A673 (cell line): ENCODE measurements at regions not wholly inside any gene's neighbourhood (a gene's known extent, or its start where the extent isn't known, plus 50 kb on each side); places are given as distances from the start of the nearest gene placed in this dataset.
"Not testable (repeated sequence)": the region's sequence is repeated elsewhere in the genome, so short reads cannot be mapped to it uniquely, and the experiment has no call there.

Experiments
- BruUV-seq: library from RNA; stranded (reverse); fragments of 400-500 nt; replicated peaks from 2 replicates; lab custom pipeline; 2021; lab: Mats Ljungman, UMichigan
- CTCF ChIA-PET: fragments of 300-600 bp; sonication (Branson Sonifier 250); formaldehyde crosslinking; loops from one replicate; lab custom pipeline; 2022; ENCODE audit warnings: antibody characterized with exemption; lab: Charles Lee
- POLR2A ChIA-PET: fragments of 300-600 bp; sonication (Branson Sonifier 250); formaldehyde crosslinking; loops from one replicate; lab custom pipeline; 2022; ENCODE audit warnings: antibody characterized with exemption; ENCODE audit not compliant: low non-redundant PET; lab: Charles Lee
- DNase-seq: peaks from one replicate; pipeline ENCODE4 v3.0.0-alpha.2; 2015; ENCODE audit warnings: low spot score
- H3K27ac ChIP-seq: fragments of 200-600 bp; sonication (generic); 2 replicates; pipeline ENCODE4 v1.5.1; 2016; ENCODE audit warnings: mixed run types, low read depth, mild to moderate bottlenecking, mixed read lengths, antibody characterized with exemption, low read length; ENCODE audit not compliant: poor library complexity, severe bottlenecking
- H3K27me3 ChIP-seq: fragments of 200-600 bp; sonication (generic); replicated peaks from 2 replicates; pipeline ENCODE4 v1.6.1; 2017; ENCODE audit warnings: mixed run types, low read depth, mild to moderate bottlenecking, mixed read lengths, antibody characterized with exemption, low read length; ENCODE audit not compliant: insufficient read depth, poor library complexity
- H3K36me3 ChIP-seq: fragments of 200-600 bp; sonication (generic); 2 replicates; pipeline ENCODE4 v1.6.1; 2016; ENCODE audit warnings: mixed run types, mild to moderate bottlenecking, mixed read lengths, antibody characterized with exemption, low read length; ENCODE audit not compliant: insufficient read depth, poor library complexity, severe bottlenecking
- H3K4me1 ChIP-seq: fragments of 200-600 bp; sonication (generic); 2 replicates; pipeline ENCODE4 v1.6.1; 2017; ENCODE audit warnings: mixed run types, mild to moderate bottlenecking, mixed read lengths, antibody characterized with exemption, low read length; ENCODE audit not compliant: insufficient read depth, poor library complexity, severe bottlenecking
- H3K4me3 ChIP-seq: fragments of 200-600 bp; sonication (generic); 2 replicates; pipeline ENCODE4 v1.5.1; 2016; ENCODE audit warnings: low read depth, mixed run types, mild to moderate bottlenecking, mixed read lengths, low read length; ENCODE audit not compliant: poor library complexity, severe bottlenecking
- H3K9me3 ChIP-seq: fragments of 200-600 bp; sonication (generic); 2 replicates; pipeline ENCODE4 v1.6.1; 2016; ENCODE audit warnings: mixed run types, low read depth, mild to moderate bottlenecking, mixed read lengths, antibody characterized with exemption, low read length; ENCODE audit not compliant: poor library complexity, severe bottlenecking
- CTCF ChIP-seq: fragments of 300-800, 200-600 bp; sonication (generic); conservative IDR thresholded peaks from 2 replicates; pipeline ENCODE4 v1.5.1; 2017; ENCODE audit warnings: low read depth, mild to moderate bottlenecking, antibody characterized with exemption, low read length, moderate library complexity, mixed read lengths
- EZH2 ChIP-seq: fragments of 200-600 bp; sonication (generic); IDR thresholded peaks from 2 replicates; pipeline ENCODE4 v1.6.1; 2017; ENCODE audit warnings: borderline replicate concordance, low read depth, mild to moderate bottlenecking, mixed read lengths, antibody characterized with exemption, low read length; ENCODE audit not compliant: poor library complexity, severe bottlenecking
- intact Hi-C: fragments of 100-400 bp; cut with micrococcal nuclease; formaldehyde crosslinking; loops from one replicate; pipeline ENCODE4 v1.10.0; 2022; ENCODE audit not compliant: unreplicated experiment

- POLR2A ChIA-PET = no interaction called here
- CTCF ChIA-PET = no interaction called here
- intact Hi-C loops = no loop called here
- Histone ChIP-seq H3K9me3 (no peaks in the 10 kb centered on the region), H3K4me3 (no peak overlapping the region), H3K27ac (no peak overlapping the region), H3K36me3 (no peaks in the 10 kb centered on the region), H3K4me1 (no peaks in the 10 kb centered on the region), H3K27me3 (no peaks in the 10 kb centered on the region)
- TF ChIP-seq EZH2 (no peak), CTCF (no peak)
- no peak for DNase-seq
- BruUV-seq = no TSS peak
Measured at GRCh38 chr4:82124932-82125786, 248.6 kb downstream of the HNRNPD start.

- peak; percentile 3 for DNase-seq
- no peak for TF ChIP-seq EZH2
- no peak for TF ChIP-seq CTCF
- Histone ChIP-seq H3K4me1 (no peaks in the 10 kb centered on the region), H3K9me3 (no peaks in the 10 kb centered on the region), H3K36me3 (no peaks in the 10 kb centered on the region), H3K27me3 (no peaks in the 10 kb centered on the region), H3K4me3 (no peak overlapping the region), H3K27ac (no peak overlapping the region)
- BruUV-seq = no TSS peak
- ChIA-PET POLR2A (no interaction called here), CTCF (no interaction called here)
- intact Hi-C loops = no loop called here
Measured at GRCh38 chr4:82124365-82124764, 249.4 kb downstream of the HNRNPD start.

GRCh38 chr4:82123934-82124333, 249.9 kb downstream of the HNRNPD start:
- intact Hi-C loops = no loop called here

GRCh38 chr4:82115183-82115582, 258.6 kb downstream of the HNRNPD start:
- H3K27ac ChIP-seq, BruUV-seq, H3K36me3 ChIP-seq, H3K4me1 ChIP-seq, intact Hi-C loops, DNase-seq, H3K4me3 ChIP-seq, H3K9me3 ChIP-seq, H3K27me3 ChIP-seq, CTCF ChIA-PET, POLR2A ChIA-PET: not testable (repeated sequence)

More at GRCh38 chr4:82123934-82124333, 249.9 kb downstream of the HNRNPD start:
- Histone ChIP-seq H3K4me1 (no peaks in the 10 kb centered on the region), H3K4me3 (no peak overlapping the region), H3K27me3 (no peaks in the 10 kb centered on the region), H3K36me3 (no peaks in the 10 kb centered on the region), H3K9me3 (no peaks in the 10 kb centered on the region), H3K27ac (no peak overlapping the region)
- CTCF ChIA-PET = no interaction called here
- no peak for TF ChIP-seq EZH2
- TF ChIP-seq CTCF = peak; percentile 29; the same call in 1 of the 2 replicates
- POLR2A ChIA-PET = no interaction called here
- peak; percentile 18 for DNase-seq
- no TSS peak for BruUV-seq
